DMS53 (cell line): ENCODE measurements at regions not wholly inside any gene's neighbourhood (a gene's known extent, or its start where the extent isn't known, plus 50 kb on each side); places are given as distances from the start of the nearest gene placed in this dataset.

Experiments used
- DNase-seq: peaks from one replicate; lab custom pipeline; 2025; lab: John Stamatoyannopoulos, UW

GRCh38 chr22:49367041-49367697 lies 460.5 kb downstream of the BRD1 start:
- DNase-seq = no peak

DNA sequence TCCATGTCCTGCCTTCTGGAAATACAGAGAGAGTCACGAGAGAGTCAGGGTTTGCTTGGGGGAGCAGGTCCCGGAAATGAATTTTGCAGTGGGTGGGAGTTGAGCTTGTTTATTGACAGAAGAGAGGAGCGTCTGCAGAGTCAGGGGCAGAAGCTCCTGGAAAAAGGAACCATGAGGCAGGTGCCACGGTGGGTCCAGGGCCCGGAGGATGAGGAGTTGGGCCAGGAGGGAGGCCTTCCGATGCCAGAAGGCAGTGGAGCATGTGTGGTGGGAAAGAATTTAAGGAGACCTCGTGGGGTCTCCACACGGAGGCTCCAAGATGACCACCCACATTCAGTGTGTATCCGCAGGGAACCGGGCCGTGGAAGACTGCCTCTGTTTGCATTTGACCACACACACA lies 461.2 kb downstream of the BRD1 start:
- no peak for DNase-seq

DNA sequence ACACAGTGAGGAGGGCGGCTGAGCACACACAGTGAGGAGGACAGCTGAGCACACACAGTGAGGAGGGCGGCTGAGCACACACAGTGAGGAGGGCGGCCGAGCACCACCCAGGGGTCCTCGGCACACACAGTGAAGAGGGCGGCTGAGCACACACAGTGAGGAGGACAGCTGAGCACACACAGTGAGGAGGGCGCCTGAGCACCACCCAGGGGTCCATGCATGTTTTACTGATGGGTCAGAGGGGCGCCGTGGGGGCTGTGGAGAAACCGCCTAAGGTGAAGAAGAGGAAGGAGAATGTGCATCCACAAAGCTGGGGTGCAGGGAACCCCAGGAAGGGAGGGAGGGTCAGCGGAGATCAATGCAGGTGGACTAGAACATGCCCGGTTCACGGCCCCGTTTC lies 461.8 kb downstream of the BRD1 start:
- no peak for DNase-seq

DNA sequence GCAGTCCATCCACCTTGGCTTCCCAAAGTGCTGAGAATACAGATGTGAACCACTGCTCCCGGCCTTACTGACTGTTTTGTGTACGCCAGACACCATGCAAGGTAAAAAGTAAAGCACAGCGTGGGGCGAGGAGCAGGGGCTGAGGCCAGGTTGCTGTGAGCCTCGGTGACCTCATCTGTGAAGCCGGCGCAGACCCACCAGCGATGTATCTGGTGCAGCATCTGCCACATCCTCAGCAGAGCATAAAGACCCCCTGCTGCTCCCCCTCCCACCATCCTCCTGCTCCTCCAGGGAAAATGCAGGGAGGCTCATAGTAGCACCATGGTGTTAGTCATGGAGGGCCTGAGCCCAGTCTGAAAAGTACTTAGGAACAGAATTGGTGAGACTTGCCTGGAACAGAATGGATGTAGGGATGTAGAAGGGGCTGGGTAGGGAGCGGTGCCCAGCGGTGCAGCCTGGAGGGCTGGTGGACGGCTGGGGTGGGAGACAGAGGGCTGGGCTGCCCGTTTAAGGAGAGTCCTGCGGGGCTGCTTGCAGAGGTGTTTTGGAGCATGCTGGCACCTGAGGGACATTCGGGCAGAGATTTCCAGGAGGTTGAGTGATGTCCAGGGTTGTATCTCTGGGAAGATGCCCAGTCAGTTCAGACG lies 462.4 kb downstream of the BRD1 start:
- no peak for DNase-seq

DNA sequence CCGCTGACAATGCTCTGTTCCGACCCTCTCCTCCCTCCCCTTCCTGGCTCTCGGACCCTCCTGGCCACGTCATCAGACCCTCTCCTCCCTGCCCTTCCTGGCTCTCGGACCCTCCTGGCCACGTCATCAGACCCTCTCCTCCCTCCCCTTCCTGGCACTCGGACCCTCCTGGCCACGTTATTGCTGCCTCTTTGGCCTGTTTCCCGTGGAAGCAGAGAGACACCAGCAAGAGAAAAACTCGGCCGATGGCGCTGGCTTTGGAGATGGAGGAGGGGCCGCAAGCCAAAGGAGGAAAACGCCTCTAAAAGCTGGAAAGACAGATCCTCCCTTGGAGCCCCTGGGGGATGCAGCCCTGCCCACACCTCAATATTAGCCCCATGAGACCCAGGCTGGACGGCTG lies 463.3 kb downstream of the BRD1 start:
- DNase-seq = no peak

DNA sequence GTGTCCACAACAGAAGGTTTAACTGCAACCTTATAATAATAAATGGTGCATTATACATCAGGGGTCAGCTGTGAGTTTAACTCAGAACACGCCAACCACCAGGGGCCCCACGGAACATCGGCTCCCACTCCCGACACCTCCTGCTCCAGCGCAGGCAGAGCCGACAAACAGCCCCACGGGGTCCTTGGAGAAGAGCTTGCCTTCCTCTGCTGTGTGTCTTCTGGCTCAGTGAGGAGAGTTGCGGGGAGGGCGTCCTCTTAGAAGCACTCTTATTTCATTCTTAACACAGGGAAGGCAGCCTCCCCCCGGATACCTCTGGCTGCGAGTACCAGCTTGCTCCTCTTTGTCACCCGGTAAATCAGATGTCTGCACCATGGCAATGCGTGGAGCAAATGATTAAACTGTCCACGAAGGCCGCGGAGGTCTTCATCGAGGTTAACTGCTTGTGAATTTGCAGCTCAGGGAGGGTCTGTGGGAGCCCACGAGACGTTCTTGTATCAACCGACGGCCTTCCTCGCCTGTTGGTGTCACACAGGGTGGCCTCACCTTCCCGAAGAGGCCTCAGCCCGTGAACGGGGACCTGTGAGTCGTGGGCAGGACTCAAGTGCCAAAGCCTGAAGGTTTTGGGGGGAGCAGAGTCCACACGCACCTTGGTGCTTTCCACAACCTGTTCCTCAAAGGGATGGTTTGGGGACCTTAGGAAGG lies 464.0 kb downstream of the BRD1 start:
- DNase-seq = no peak

DNA sequence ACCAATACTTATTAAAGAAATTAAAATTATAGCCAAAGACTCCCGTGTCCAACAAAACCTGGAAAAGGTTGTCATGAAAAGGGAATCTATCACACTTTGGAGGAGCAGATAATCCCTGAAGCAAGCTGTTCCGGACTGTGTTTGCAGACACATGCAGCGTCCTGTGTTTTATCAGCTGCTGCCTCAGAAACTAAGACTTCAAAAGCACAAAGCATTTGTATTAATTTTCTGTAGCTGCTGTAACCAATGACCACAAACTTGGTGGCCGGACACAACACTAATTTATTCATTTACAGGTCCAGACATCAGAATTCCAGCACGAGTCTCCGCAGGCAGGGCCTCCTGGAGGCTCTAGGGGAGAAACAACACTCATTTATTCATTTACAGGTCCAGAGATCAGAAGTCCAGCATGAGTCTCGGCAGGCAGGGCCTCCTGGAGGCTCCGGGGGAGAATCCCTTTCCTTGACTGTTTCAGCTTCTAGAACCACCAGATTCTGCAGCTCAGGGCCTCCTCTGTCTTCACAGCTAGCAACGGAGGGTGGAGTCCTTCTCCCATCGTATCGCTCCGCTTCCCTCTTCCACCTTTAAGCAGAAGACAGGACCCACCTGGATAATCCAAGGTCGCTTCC lies 465.3 kb downstream of the BRD1 start:
- DNase-seq = no peak

DNA sequence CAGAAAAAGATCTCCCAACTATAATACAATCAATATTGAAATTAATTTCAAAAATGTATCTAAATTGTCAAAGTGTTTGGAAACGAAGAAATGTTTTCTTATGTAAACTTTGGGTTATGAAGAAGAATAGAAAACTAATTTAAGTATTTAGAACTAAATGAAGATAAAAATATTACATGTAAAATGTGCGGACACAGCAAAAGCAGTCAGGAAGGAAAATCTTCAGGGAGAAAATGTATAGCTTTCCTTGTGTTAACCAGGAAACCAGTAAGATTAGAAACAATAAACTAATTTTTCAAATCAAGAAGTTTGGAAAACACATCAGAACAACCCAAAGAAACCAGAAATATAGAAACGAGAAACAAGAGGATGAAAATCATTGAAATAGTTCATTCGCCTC lies 466.5 kb downstream of the BRD1 start:
- DNase-seq = no peak

- DNase-seq = no peak
Measured at GRCh38 chr22:49360746-49361145, 466.9 kb downstream of the BRD1 start.

DNA sequence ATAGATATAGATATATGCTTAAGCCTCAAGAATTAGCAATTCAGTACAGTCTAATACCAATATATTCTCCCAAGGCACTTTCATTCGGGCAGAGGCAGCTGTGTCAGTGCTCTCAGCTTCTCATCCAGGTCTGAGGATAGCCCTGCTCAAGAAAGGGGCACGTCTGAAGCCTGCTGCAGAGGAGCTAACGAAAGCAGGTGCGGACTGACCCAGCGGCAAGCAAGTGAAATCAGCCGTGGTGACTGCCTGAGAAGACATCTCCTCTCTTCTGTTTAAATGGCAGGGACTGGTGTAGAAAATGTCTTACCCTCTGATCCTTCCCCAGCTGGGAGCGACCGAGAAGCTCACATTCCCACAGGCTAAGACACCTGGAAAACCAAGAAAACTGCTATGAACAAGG lies 468.6 kb downstream of the BRD1 start:
- no peak for DNase-seq

DNA sequence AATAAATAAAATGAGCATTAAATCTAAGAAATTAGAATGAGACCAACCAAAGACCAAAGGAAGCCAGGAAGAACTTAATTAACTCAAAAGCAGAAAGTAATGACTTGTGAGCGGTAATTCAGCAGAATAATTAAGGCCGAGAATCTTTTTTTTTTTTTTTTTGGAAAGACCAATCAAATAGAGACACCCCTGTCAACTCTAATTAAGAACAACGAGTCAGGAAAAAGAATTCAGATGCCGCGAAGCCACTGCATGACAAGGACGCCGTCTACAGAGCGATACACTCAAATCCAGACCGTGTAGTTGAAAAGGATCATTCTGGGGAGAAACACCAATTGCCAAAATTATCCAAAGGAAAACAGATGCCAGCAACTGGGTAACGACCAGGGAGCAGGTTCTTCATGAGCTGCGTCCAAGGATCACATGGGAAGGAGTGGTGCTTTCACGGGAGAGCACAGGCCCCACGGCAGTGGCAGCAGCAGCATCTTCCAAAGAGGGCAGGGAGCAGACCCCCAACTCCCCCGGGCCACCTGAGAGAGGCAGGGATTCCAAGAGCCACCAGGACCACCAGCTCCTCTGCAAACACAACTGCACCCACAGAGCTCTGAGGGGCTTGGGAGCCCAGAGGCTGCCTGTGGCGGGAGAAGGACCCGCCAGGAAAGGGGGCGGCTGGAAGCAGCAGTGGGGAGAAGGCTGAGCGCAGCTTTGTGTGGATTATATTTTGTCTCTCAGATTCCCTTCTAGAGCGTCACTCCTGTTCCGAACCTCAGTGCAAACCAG lies 469.8 kb downstream of the BRD1 start:
- DNase-seq = no peak

GRCh38 chr22:49356428-49356827 lies 471.2 kb downstream of the BRD1 start:
- no peak for DNase-seq

- no peak for DNase-seq
Measured at GRCh38 chr22:49355211-49355920, 472.3 kb downstream of the BRD1 start.

DNA sequence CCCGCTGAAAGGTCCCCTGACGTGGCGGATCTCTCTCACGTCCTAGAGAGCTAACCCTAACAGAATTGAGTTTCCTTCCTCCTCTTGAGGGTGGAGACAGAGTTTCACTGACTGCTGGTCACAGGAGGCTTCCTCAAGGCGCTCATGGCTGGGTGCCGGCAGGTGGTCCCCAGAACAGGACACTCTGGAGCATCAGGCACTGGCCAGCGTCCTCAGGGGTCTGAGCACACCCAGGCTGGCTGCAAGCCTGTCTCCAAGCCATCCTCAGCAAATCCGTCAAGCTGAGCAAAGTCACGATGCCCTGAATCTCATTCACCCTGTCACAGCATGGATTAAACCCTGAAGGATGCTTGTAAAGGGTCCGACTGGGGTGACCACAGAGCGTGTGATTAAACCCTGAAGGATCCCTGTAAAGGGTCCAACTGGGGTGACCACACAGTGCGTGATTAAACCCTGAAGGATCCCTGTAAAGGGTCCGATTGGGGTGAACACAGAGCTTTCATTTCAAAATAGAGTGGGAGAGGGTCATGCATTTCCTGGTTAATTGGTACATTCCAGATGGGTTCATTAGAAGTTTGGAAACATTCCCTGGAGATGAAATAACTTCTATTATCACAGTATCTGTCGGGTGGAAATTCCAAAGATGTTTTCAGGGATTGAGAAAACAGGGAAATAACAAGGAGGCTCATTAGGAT lies 473.0 kb downstream of the BRD1 start:
- no peak for DNase-seq

DNA sequence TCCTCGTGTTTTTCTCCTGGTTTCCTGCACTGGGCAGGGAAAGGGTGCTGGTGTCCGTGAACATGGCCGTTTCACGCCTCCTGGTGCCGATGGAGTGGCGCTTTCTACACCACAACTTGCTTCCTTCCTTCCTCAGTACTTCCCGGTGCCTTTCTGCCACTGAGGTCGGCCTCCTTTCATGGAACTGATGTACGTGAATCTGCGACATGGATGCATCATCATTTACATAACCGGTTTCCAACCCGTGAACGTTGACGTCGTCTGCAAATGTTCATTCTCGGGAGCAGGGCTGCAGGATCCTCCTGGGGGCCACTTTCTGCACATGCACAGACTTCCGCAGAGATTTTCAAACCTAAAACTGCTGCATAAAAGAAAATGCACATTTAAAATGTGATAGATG lies 474.4 kb downstream of the BRD1 start:
- DNase-seq = no peak

DNA sequence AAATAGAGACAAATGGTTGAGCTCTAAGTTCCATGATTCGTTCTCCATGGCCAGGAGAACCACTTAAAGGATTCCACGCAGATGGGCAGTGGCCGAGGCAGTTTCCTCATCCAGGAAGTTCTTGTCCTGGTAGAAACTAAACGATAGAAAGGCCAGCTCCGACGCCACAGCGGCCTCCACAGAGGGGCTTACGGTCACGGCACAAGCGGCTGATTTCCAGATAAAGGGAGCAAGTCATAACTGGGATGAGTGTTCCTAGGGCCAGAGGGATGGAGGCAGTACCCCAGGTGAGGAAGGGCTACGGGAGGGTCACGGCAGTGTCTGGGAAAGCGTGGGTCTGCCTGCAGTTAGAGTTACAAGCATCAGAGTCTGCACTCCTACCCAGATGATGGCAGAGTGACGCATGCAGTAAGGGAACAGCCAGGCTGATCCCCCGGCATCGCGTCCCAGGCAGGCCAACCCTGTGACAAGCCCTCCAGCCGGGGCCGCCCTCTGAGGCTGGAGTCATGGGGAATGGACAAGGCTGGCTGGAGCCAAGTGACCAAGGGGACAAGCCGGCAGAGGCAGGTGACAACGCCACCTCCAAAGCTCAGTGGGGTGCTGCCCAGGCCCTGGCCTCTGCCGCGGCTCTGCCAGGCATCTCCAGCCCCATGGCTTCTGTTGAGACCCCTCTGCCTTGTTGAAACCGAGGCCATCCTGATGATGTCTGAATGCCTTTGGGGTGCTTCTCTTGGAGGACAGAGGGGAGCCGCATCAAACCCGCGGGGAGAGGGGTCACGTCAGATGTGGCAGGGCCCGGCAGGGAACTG lies 475.1 kb downstream of the BRD1 start:
- DNase-seq = no peak

DNA sequence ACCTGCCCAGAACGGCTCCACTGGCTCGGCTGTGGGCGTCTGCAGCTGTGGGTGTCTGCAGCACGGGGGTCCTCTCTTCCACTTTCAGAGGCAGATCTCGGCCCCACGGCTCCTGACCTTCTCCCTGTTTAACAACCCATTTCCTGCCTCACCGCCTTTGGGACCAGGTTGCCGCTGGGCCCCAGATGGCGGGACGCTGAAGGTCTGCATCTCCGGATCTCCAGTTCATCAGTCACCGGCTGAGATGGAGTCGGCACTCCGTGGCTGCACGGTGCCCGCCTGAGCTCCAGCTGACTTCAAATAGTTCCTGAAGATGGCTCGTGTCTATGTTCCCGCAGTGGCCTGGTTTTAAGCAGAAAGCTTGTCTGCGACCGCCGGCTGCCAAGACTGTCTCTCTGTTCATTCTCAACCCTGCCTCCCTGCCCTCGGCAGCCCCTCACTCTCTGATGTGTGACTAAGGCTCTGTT lies 475.9 kb downstream of the BRD1 start:
- DNase-seq = no peak

GRCh38 chr22:49350441-49351121 lies 477.1 kb downstream of the BRD1 start:
- no peak for DNase-seq

GRCh38 chr22:49349841-49350381 lies 477.8 kb downstream of the BRD1 start:
- DNase-seq = no peak
